IPS-20b (cell line): ENCODE measurements at regions not wholly inside any gene's neighbourhood (a gene's known extent, or its start where the extent isn't known, plus 50 kb on each side); places are given as distances from the start of the nearest gene placed in this dataset.

ENCODE experiments used
- H3K27ac ChIP-seq: one replicate; pipeline ENCODE4 v1.5.1; 2013; ENCODE audit warnings: low read length
- H3K27me3 ChIP-seq: 2 replicates; pipeline ENCODE4 v1.6.1; 2013; ENCODE audit warnings: mild to moderate bottlenecking, low read length, inconsistent platforms; ENCODE audit not compliant: insufficient read depth
- H3K36me3 ChIP-seq: 2 replicates; pipeline ENCODE4 v1.6.1; 2013; ENCODE audit warnings: low read depth, mild to moderate bottlenecking, inconsistent platforms, low read length, moderate library complexity; ENCODE audit not compliant: insufficient read depth
- H3K4me1 ChIP-seq: 2 replicates; pipeline ENCODE4 v1.6.1; 2013; ENCODE audit warnings: mild to moderate bottlenecking, control low read depth, inconsistent platforms, low read length, moderate library complexity; ENCODE audit not compliant: insufficient read depth
- H3K4me3 ChIP-seq: 2 replicates; pipeline ENCODE4 v1.5.1; 2013; ENCODE audit warnings: mild to moderate bottlenecking, low read length, inconsistent platforms
- H3K9ac ChIP-seq: 2 replicates; pipeline ENCODE4 v1.6.1; 2013; ENCODE audit warnings: low read depth, mild to moderate bottlenecking, inconsistent platforms, low read length, moderate library complexity
- H3K9me3 ChIP-seq: 2 replicates; pipeline ENCODE4 v1.6.1; 2013; ENCODE audit warnings: mild to moderate bottlenecking, low read depth, low read length, inconsistent platforms; ENCODE audit not compliant: insufficient read depth

DNA sequence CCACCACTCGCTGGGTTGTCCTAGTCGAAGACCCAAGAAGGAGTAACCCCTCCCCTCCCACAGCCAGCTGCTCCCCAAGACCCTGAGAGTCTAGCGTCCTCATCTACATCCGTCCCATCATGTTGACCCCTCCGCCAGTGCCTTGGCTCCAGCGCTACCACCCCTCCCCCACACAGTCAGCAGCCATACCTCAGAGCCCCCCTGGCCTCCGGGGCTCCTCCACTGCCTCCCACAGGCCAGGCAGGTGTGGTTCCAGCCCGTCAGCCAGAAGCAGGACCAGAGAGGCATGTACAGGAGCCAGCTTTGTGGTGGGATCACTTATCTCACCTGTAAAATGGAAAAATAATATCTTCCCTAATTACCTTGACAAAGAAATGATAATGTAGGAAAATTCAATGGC, 51.5 kb upstream of the PHF21B start:
- Histone ChIP-seq H3K36me3 (no peaks in the 10 kb centered on the region), H3K4me1 (no peaks in the 10 kb centered on the region), H3K4me3 (no peak overlapping the region), H3K9me3 (no peaks in the 10 kb centered on the region), H3K27ac (no peak overlapping the region), H3K9ac (no peak overlapping the region), H3K27me3 (no peaks in the 10 kb centered on the region)

DNA sequence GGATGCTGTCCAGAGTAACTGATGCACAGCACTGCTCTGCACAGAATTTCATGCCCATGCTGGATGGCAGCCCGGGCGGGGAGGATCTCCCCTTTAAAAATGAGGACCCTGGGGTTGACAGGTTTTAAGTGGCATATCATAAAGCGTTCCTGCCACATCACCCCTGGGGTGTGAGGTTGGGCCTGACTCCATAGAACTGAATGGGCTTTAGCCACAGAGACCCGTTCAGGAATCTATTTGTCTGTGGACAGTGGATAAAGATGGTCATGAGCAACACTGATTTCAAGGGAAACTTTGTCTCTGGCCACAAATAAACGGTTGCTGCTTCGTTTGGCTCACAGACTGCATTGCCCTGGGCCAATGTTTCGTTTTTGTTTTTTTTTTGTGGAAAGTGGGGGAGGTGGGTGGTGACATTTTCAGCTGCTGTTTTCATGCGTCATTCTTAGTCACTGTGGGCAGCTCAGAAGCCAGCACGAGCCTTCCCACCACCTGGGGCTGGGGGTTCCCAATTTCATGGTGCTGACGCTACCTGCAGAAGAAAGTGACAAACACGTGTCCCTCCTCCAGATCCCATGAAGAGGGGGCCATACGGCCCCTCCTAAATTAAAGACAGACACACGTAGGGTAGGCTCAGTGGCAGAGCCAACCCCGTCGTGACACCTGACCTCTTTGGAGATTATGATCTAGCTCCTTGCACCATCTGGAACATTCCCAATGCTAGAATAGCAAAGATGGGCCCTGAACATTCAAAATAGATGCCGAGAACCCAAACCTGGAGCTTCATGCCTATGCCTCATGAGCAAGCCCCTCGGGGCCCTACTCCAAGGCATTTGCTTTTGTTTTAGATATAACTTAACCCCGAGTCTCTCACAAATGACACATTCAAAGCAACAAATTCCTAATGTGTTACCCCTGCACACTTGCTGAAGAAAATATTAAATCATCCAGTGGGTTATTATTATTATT, 54.8 kb upstream of the PHF21B start:
- no peaks in the 10 kb centered on the region; the same call in 1 of the 2 replicates for H3K9me3 ChIP-seq
- no peaks in the 10 kb centered on the region for H3K4me1 ChIP-seq
- H3K27ac ChIP-seq = no peak overlapping the region
- H3K4me3 ChIP-seq = no peak overlapping the region
- H3K27me3 ChIP-seq = no peaks in the 10 kb centered on the region
- no peaks in the 10 kb centered on the region for H3K36me3 ChIP-seq
- no peak overlapping the region for H3K9ac ChIP-seq

DNA sequence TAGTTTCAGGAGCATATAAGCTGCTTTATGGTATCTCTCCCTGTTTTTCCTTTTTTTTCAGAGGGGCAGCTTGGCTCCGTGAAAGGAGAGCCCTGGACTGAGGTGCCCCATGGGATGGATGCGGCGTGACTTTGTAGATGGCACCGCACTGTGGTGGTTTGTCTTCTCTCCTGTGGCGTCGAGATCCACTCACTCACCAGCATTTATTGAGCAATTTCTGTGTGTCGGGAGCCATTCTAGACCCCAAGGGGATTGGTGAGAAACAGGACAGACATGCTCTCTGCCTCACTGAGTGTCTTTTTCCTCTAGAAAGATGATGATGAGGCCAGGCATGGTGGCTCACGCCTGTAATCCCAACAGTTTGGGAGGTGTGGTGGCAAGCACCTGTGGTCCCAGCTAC, 55.9 kb upstream of the PHF21B start:
- H3K27me3 ChIP-seq = no peaks in the 10 kb centered on the region
- no peak overlapping the region for H3K9ac ChIP-seq
- H3K4me1 ChIP-seq = no peaks in the 10 kb centered on the region
- H3K36me3 ChIP-seq = no peaks in the 10 kb centered on the region
- H3K4me3 ChIP-seq = no peak overlapping the region
- H3K9me3 ChIP-seq = no peaks in the 10 kb centered on the region; the same call in 1 of the 2 replicates
- no peak overlapping the region for H3K27ac ChIP-seq

DNA sequence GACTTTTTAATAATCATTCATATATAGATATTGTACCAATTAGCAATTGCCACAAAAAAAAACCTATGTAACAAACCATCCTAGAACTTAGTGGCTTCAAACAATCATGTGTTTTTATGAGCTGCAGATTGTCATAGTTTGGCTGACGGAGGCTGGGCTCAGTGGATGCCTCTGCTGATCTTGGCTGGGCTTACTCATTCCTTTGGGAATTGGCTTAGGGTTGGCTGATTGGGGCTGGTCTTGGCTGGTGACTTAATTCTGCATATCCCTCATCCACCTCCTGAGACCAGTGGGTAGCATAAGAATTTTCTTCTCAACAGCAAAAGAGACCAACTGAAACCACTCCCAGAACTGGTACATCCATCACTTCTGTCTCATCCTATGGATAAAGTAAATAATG, 57.9 kb upstream of the PHF21B start:
- Histone ChIP-seq H3K27me3 (peaks cover 16% of the 10 kb centered on the region), H3K9ac (no peak overlapping the region), H3K4me3 (no peak overlapping the region), H3K36me3 (no peaks in the 10 kb centered on the region), H3K9me3 (no peaks in the 10 kb centered on the region; the same call in 1 of the 2 replicates), H3K4me1 (peaks cover 12% of the 10 kb centered on the region; the same call in 1 of the 2 replicates), H3K27ac (no peak overlapping the region)

DNA sequence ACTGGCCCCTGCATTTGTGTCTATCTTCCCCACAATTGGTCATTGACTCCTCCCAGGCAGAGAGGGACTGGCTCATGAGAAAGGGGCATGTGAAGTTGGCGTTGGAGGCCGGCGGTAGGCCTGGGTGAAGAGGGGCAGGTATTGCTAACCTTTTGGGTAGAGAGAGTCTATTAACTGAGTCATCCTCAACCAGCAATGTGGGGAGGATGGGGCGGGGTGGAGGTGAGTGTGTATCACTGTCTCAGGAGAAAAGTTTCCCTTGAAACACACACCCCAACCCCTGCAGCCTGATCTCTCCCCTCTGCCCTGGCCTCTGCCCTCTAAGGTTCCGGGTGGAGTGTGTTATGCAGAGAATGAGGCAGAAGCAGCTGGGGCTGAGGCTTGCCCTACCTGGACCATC, 60.1 kb upstream of the PHF21B start:
- H3K4me1 ChIP-seq = peaks cover 18% of the 10 kb centered on the region; the same call in 1 of the 2 replicates
- no peak overlapping the region for H3K9ac ChIP-seq
- no peaks in the 10 kb centered on the region for H3K36me3 ChIP-seq
- H3K27ac ChIP-seq = no peak overlapping the region
- H3K4me3 ChIP-seq = no peak overlapping the region
- no peaks in the 10 kb centered on the region; the same call in 1 of the 2 replicates for H3K9me3 ChIP-seq
- peaks cover 21% of the 10 kb centered on the region for H3K27me3 ChIP-seq

DNA sequence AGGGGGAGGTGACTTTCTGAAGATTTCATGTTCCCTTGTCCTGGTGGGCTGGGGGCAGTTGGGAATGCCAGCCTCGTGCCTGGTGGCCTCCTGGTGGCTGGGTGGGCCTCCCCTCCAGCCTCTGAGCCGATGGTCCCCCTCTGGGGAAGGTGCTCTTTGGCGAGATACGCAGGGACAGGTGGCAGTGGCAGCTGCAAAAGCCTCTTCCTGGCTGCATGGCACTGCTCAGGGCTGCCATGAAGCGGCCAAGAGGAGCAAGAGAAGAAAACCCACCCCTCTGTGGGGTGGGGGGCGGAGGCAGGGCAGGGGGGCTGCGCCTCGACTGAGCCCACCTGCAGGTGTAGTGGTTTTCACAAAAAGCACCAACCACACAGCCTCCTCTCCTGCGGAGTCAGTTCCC, 61.8 kb upstream of the PHF21B start:
- H3K9me3 ChIP-seq = no peaks in the 10 kb centered on the region; the same call in 1 of the 2 replicates
- H3K4me3 ChIP-seq = peak overlapping the region; percentile 57
- no peak overlapping the region; the same call in 1 of the 2 replicates for H3K9ac ChIP-seq
- no peaks in the 10 kb centered on the region for H3K36me3 ChIP-seq
- peaks cover 18% of the 10 kb centered on the region; the same call in 1 of the 2 replicates for H3K4me1 ChIP-seq
- peaks cover 21% of the 10 kb centered on the region for H3K27me3 ChIP-seq
- no peak overlapping the region for H3K27ac ChIP-seq

DNA sequence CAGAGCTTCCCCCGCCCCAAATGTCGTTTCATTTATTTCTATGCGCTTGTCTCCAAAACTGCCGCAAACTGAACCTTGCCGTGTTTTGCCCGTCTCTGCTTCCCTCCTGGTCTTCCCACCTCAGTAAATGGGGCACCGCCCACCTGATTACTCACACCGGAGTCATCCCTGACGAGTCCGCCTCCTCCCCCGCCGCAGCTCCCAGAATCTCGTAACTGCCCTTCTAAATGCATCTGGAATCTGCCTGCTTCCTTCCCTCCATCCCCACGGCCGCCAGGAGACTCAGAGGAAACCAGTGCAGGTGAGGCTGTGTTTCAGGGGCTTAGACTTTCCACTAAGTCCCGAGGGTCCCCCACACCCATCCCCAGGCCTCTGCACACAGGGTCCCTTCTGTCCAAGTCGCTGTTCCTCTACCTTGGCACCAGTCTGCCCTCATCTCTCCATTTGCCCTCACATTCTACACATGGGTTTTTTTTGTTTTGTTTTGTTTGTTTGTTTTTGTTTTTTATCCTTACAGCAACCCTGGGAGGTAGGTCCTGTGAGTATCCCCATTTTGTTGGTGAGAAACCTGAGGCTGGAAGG, 62.6 kb upstream of the PHF21B start:
- H3K9me3 ChIP-seq = no peaks in the 10 kb centered on the region; the same call in 1 of the 2 replicates
- H3K4me3 ChIP-seq = peak overlapping the region; percentile 57
- H3K36me3 ChIP-seq = no peaks in the 10 kb centered on the region
- peaks cover 18% of the 10 kb centered on the region; the same call in 1 of the 2 replicates for H3K4me1 ChIP-seq
- peaks cover 26% of the 10 kb centered on the region for H3K27me3 ChIP-seq
- no peak overlapping the region for H3K27ac ChIP-seq
- peak overlapping the region; percentile 59; the same call in 1 of the 2 replicates for H3K9ac ChIP-seq

DNA sequence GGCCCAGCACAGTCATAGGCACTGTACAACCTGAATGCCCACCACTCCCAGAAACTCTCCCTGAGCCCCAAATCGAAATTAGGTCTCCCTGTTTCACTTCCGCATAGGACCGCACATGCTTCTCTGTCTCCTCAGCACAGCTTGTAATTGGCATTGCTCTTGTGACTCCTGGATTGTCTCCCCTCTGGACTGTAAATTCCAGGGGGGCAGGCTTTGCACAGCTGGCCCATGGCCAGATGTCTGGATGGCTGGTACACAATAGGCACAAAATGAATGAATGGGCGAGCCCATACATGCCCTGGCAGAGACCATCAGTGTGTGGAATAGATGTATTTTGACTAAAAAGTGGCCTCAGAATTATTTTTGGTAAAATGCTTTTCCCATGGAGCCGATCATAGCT, 63.3 kb upstream of the PHF21B start:
- Histone ChIP-seq H3K4me3 (no peak overlapping the region), H3K4me1 (peaks cover 18% of the 10 kb centered on the region; the same call in 1 of the 2 replicates), H3K27me3 (peaks cover 26% of the 10 kb centered on the region), H3K9me3 (no peaks in the 10 kb centered on the region; the same call in 1 of the 2 replicates), H3K36me3 (no peaks in the 10 kb centered on the region), H3K9ac (0 out of 2 replicates have a peak overlapping the region, but pooled peaks have one; percentile 11), H3K27ac (no peak overlapping the region)

DNA sequence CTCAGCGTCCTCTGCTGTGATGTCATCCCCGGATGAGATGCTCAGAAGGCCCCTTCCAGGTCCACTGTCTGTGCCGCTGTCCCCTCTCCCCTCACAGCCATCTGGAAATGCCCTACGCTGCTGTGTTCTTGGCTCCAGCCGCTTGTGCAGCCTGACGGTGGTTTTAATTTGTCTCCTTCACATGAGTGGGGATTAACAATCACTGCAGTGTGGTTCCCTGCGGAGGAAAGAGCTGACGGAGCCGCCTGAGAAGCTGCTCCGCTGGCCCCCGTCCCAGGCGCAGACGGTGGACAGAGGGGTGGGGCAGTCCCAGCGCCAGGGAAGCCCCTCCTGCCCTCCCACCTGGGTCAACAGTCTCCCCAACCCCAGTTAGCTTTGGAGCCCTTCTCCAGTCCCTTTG, 67.5 kb upstream of the PHF21B start:
- Histone ChIP-seq H3K4me1 (peaks cover 10% of the 10 kb centered on the region; the same call in 1 of the 2 replicates), H3K27me3 (peaks cover 14% of the 10 kb centered on the region), H3K36me3 (no peaks in the 10 kb centered on the region)

DNA sequence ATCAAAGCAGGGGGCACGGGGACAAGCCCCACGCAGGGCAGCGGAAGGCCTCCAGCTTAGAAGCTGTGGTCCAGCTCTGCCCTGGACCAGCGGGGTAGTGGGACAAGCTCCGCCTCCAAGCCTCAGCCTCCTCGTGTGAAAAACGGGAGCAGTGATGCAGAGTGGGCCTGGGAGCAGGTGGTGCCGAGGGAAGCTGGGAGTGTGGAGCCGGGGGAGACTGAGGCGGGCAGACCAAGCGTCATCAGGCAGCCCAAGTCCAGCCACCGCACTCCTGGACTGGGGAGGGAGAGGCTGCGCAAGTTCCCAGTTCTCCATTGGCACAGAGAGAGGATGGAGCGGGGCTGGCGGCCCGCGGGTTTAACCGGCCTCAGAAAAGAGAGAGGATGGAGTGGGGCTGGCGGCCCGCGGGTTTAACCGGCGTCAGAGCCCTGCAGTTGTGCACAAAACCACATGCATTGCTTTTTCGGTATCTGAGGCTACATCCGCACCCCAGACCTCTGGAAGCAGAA, 68.1 kb upstream of the PHF21B start:
- Histone ChIP-seq H3K9me3 (0 out of 2 replicates have a peak, but pooled peaks cover 5% of the 10 kb centered on the region), H3K4me3 (no peak overlapping the region), H3K36me3 (no peaks in the 10 kb centered on the region), H3K27me3 (peaks cover 9% of the 10 kb centered on the region), H3K27ac (no peak overlapping the region), H3K4me1 (peaks cover 4% of the 10 kb centered on the region; the same call in 1 of the 2 replicates), H3K9ac (no peak overlapping the region)

More for the DNA sequence above, 67.5 kb upstream of the PHF21B start:
- H3K4me3 ChIP-seq = no peak overlapping the region
- H3K27ac ChIP-seq = no peak overlapping the region
- 0 out of 2 replicates have a peak, but pooled peaks cover 5% of the 10 kb centered on the region for H3K9me3 ChIP-seq
- no peak overlapping the region for H3K9ac ChIP-seq

DNA sequence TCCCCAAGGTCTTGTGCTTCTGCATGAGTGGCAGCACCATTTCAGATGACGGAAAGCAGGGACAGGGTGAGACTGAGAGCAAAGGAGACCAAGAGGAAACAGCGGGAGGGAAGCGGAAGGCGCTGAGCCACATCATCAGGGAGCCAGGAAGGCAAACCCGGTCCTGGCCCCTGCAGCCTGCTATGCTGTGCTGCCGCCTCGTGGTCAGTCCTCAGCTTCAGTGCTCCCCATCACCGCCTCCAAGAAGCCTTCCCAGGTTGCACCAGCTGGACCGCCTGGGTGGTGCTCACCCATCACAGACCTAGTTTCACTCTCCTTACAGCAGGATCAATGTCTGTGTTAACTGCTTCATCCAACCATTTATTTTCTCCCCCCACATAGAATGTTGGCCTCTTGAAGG, 73.0 kb upstream of the PHF21B start:
- Histone ChIP-seq H3K36me3 (no peaks in the 10 kb centered on the region), H3K27me3 (no peaks in the 10 kb centered on the region), H3K9ac (no peak overlapping the region), H3K4me3 (no peak overlapping the region), H3K9me3 (0 out of 2 replicates have a peak, but pooled peaks cover 5% of the 10 kb centered on the region), H3K27ac (no peak overlapping the region), H3K4me1 (no peaks in the 10 kb centered on the region)
